ENCODE measurements at regions not wholly inside any gene's neighbourhood (a gene's known extent, or its start where the extent isn't known, plus 50 kb on each side); places are given as distances from the start of the nearest gene placed in this dataset.

- H3K4me3 Mint-ChIP-seq = no peak overlapping the region
Measured at GRCh38 chr1:201630582-201630981, 91.7 kb downstream of the NAV1 start.

GRCh38 chr1:201631037-201631436 is 92.1 kb downstream of the NAV1 start:
- no peaks in the 10 kb centered on the region for H3K36me3 ChIP-seq (ENCODE audit: insufficient read depth)
- H4K20me1 ChIP-seq (replicated peaks; ENCODE audit: insufficient read depth) = no peaks in the 10 kb centered on the region
- peaks cover 30% of the 10 kb centered on the region for H3K4me1 Mint-ChIP-seq
- no peaks in the 10 kb centered on the region for H3K27me3 ChIP-seq (ENCODE audit: insufficient read depth)
- no peak overlapping the region for H3K4me3 Mint-ChIP-seq
- H3K9me3 Mint-ChIP-seq = no peaks in the 10 kb centered on the region
- peak overlapping the region; percentile 6; the same call in 1 of the 2 replicates for H3K4me2 ChIP-seq
- H3K27ac ChIP-seq (ENCODE audit: low read depth) = no peak overlapping the region
- ATAC-seq = no peak
- no peak overlapping the region for H3K27ac Mint-ChIP-seq
- H3K4me1 ChIP-seq (ENCODE audit: insufficient read depth) = peaks cover 10% of the 10 kb centered on the region
- no peak overlapping the region for H2AFZ ChIP-seq
- DNase-seq (ENCODE audit: low spot score) = no peak
- H3K79me2 ChIP-seq (replicated peaks; ENCODE audit: insufficient read depth) = no peaks in the 10 kb centered on the region
- H3K36me3 Mint-ChIP-seq (ENCODE audit: low read depth) = no peaks in the 10 kb centered on the region
- 0 out of 2 replicates have a peak, but pooled peaks cover 5% of the 10 kb centered on the region for H3K9me2 ChIP-seq (ENCODE audit: insufficient read depth)
- no peak overlapping the region for H3K4me3 ChIP-seq
- no peaks in the 10 kb centered on the region for H3F3A ChIP-seq (replicated peaks; ENCODE audit: low read depth)
- H3K27me3 Mint-ChIP-seq (ENCODE audit: insufficient read depth, low read depth, poor library complexity) = peaks cover 10% of the 10 kb centered on the region
- no peak for TF ChIP-seq NANOG (IDR thresholded peaks at IDR 0.05; ENCODE audit: borderline replicate concordance)
- TF ChIP-seq EZH2 (IDR thresholded peaks at IDR 0.05; ENCODE audit: low read depth, unreplicated experiment) = no peak
- TF ChIP-seq ZNF114 (CRISPR knock-in tag; IDR thresholded peaks at IDR 0.05) = no peak
- TF ChIP-seq JUNB (IDR thresholded peaks at IDR 0.05; ENCODE audit: unreplicated experiment) = no peak
- TF ChIP-seq EZH2phosphoT487 (IDR thresholded peaks at IDR 0.05; ENCODE audit: unreplicated experiment) = no peak
- no peak for TF ChIP-seq STAT1 (IDR thresholded peaks at IDR 0.05; ENCODE audit: unreplicated experiment)
- TF ChIP-seq POLR2AphosphoS5 (IDR thresholded peaks at IDR 0.05; ENCODE audit: low read depth) = no peak
- no peak for TF ChIP-seq ZNF331 (CRISPR knock-in tag; IDR thresholded peaks at IDR 0.05; ENCODE audit: low read depth)
- TF ChIP-seq CREB1 (CRISPR knock-in tag; IDR thresholded peaks at IDR 0.05; ENCODE audit: low read depth) = no peak
- TF ChIP-seq ETS1 (IDR thresholded peaks at IDR 0.05) = no peak
- TF ChIP-seq, protein P1, sequence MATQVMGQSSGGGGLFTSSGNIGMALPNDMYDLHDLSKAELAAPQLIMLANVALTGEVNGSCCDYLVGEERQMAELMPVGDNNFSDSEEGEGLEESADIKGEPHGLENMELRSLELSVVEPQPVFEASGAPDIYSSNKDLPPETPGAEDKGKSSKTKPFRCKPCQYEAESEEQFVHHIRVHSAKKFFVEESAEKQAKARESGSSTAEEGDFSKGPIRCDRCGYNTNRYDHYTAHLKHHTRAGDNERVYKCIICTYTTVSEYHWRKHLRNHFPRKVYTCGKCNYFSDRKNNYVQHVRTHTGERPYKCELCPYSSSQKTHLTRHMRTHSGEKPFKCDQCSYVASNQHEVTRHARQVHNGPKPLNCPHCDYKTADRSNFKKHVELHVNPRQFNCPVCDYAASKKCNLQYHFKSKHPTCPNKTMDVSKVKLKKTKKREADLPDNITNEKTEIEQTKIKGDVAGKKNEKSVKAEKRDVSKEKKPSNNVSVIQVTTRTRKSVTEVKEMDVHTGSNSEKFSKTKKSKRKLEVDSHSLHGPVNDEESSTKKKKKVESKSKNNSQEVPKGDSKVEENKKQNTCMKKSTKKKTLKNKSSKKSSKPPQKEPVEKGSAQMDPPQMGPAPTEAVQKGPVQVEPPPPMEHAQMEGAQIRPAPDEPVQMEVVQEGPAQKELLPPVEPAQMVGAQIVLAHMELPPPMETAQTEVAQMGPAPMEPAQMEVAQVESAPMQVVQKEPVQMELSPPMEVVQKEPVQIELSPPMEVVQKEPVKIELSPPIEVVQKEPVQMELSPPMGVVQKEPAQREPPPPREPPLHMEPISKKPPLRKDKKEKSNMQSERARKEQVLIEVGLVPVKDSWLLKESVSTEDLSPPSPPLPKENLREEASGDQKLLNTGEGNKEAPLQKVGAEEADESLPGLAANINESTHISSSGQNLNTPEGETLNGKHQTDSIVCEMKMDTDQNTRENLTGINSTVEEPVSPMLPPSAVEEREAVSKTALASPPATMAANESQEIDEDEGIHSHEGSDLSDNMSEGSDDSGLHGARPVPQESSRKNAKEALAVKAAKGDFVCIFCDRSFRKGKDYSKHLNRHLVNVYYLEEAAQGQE (IDR thresholded peaks at IDR 0.05; ENCODE audit: unreplicated experiment) = no peak

More at GRCh38 chr1:201630582-201630981, 91.7 kb downstream of the NAV1 start:
- H3K27me3 Mint-ChIP-seq (ENCODE audit: insufficient read depth, low read depth, poor library complexity) = peaks cover 8% of the 10 kb centered on the region
- no peaks in the 10 kb centered on the region for H3K79me2 ChIP-seq (replicated peaks; ENCODE audit: insufficient read depth)
- H3K4me1 ChIP-seq (ENCODE audit: insufficient read depth) = peaks cover 10% of the 10 kb centered on the region
- H3K4me2 ChIP-seq = peak overlapping the region; percentile 6; the same call in 1 of the 2 replicates
- H3K36me3 ChIP-seq (ENCODE audit: insufficient read depth) = no peaks in the 10 kb centered on the region
- H3K27me3 ChIP-seq (ENCODE audit: insufficient read depth) = no peaks in the 10 kb centered on the region
- H3K9me2 ChIP-seq (ENCODE audit: insufficient read depth) = 0 out of 2 replicates have a peak, but pooled peaks cover 5% of the 10 kb centered on the region
- no peak overlapping the region for H3K27ac Mint-ChIP-seq
- peaks cover 26% of the 10 kb centered on the region for H3K4me1 Mint-ChIP-seq
- no peak overlapping the region for H3K4me3 ChIP-seq
- no peak overlapping the region for H2AFZ ChIP-seq
- no peak overlapping the region for H3K27ac ChIP-seq (ENCODE audit: low read depth)
- no peaks in the 10 kb centered on the region for H3K36me3 Mint-ChIP-seq (ENCODE audit: low read depth)
- H3F3A ChIP-seq (replicated peaks; ENCODE audit: low read depth) = no peaks in the 10 kb centered on the region
- ATAC-seq = no peak
- no peak for TF ChIP-seq POLR2AphosphoS5 (IDR thresholded peaks at IDR 0.05; ENCODE audit: low read depth)
- TF ChIP-seq EZH2phosphoT487 (IDR thresholded peaks at IDR 0.05; ENCODE audit: unreplicated experiment) = no peak
- no peak for TF ChIP-seq ETS1 (IDR thresholded peaks at IDR 0.05)
- TF ChIP-seq EZH2 (IDR thresholded peaks at IDR 0.05; ENCODE audit: low read depth, unreplicated experiment) = no peak
- no peak for TF ChIP-seq NANOG (IDR thresholded peaks at IDR 0.05; ENCODE audit: borderline replicate concordance)
- H3K9me3 Mint-ChIP-seq = no peaks in the 10 kb centered on the region
- H4K20me1 ChIP-seq (replicated peaks; ENCODE audit: insufficient read depth) = no peaks in the 10 kb centered on the region
- no peak for DNase-seq (ENCODE audit: low spot score)
